LNCaP clone FGC (cell line): ENCODE measurements at regions not wholly inside any gene's neighbourhood (a gene's known extent, or its start where the extent isn't known, plus 50 kb on each side); places are given as distances from the start of the nearest gene placed in this dataset.

Experiments
- DNase-seq: peaks from one replicate; pipeline ENCODE4 v3.0.0-alpha.2; 2011; ENCODE audit warnings: low read depth
- H3K4me3 ChIP-seq: 2 replicates; pipeline ENCODE4 v1.5.1; 2011; ENCODE audit warnings: mild to moderate bottlenecking, low read depth, low read length, control low read depth
- TF ChIP-seq, protein P1 (sequence below): IDR thresholded peaks from 2 replicates; pipeline ENCODE4 v1.5.1; 2012; ENCODE audit warnings: mild to moderate bottlenecking; ENCODE audit not compliant: control insufficient read depth, insufficient read depth; ENCODE audit errors: extremely low read depth

- H3K4me3 ChIP-seq: no peak overlapping the region
- TF ChIP-seq, protein P1, sequence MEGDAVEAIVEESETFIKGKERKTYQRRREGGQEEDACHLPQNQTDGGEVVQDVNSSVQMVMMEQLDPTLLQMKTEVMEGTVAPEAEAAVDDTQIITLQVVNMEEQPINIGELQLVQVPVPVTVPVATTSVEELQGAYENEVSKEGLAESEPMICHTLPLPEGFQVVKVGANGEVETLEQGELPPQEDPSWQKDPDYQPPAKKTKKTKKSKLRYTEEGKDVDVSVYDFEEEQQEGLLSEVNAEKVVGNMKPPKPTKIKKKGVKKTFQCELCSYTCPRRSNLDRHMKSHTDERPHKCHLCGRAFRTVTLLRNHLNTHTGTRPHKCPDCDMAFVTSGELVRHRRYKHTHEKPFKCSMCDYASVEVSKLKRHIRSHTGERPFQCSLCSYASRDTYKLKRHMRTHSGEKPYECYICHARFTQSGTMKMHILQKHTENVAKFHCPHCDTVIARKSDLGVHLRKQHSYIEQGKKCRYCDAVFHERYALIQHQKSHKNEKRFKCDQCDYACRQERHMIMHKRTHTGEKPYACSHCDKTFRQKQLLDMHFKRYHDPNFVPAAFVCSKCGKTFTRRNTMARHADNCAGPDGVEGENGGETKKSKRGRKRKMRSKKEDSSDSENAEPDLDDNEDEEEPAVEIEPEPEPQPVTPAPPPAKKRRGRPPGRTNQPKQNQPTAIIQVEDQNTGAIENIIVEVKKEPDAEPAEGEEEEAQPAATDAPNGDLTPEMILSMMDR: no peak
- DNase-seq: no peak
Observed at GRCh38 chr10:78955206-78955605, 113.6 kb upstream of the ZMIZ1 start.

DNA sequence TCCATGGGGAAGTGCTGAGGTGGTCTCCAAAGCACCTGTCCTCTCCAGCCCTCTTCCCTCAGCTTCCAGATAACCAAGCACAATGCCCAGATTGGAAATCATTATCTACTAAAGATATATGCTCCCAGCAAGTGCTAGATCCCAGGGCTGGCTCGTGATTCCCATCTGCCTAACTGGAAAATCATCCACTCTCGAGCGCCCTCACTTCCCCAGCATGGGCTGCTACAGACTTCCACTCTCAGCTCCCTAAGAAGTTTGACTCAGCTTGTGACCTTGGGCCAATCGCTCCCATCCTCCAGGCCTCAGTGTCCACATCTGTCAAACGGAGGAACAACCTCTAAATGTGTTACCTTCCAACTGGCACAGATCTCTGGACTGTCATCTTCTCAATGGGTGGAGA is 112.4 kb upstream of the ZMIZ1 start:
- TF ChIP-seq, protein P1: no peak
- no peak overlapping the region for H3K4me3 ChIP-seq
- DNase-seq: no peak

- DNase-seq: no peak
- TF ChIP-seq, protein P1: no peak
- H3K4me3 ChIP-seq: no peak overlapping the region
Observed at GRCh38 chr10:78957471-78958039, 111.2 kb upstream of the ZMIZ1 start.

DNA sequence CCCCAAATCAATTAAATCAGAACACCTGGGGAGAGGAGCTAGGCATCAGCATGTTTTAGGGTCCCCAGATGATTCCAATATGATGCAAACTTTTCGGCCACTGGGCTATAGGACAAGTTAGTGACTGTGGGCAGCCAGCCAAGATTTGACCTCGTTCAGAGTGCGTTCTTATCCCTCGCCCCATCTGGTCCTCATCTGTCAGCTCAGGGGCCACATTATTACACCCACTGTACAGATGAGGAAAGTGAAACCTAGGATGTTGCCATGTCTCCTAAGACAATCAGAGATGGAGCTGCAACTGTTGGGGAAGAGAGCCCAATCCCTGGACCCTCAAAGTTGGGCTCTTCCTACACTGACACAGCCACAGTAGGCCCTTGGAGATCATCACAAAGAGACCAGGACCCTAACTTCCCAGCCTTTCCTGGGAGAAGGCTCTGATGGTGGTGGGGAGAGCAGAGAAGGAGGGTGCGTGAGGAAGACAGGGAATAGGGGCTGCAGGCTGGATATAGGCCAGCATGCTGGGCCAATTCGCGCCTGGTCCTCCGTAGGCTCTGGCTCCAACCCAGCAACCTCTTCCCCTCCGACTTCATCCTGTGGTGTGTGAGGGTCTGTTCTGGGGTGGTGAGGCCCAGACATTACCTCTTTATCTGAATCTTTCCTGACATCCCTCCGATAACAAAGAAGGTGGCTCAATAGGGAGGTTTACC is 109.4 kb upstream of the ZMIZ1 start:
- TF ChIP-seq, protein P1: no peak
- H3K4me3 ChIP-seq: no peak overlapping the region
- no peak for DNase-seq

DNA sequence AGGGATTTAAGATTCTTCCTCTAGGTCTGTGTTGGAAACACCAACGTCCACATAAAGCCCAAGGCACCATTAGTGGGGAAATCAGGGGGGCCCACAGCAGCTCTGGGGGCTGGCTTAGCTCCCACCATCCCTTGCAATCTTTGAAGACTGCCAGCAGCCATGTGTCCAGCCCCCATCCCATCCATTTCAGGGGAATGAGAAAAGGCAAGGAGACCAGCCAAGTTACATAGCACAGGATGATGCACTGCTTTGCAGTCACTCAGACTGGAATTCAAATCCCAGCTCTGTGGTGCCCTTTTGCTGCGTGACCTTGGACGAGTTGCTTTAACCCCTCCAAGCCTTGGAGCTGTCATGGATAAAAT is 108.9 kb upstream of the ZMIZ1 start:
- TF ChIP-seq, protein P1: no peak
- no peak for DNase-seq
- no peak overlapping the region for H3K4me3 ChIP-seq

- TF ChIP-seq, protein P1: no peak
- H3K4me3 ChIP-seq: no peak overlapping the region
- no peak for DNase-seq
Observed at GRCh38 chr10:78960316-78960800, 108.4 kb upstream of the ZMIZ1 start.

DNA sequence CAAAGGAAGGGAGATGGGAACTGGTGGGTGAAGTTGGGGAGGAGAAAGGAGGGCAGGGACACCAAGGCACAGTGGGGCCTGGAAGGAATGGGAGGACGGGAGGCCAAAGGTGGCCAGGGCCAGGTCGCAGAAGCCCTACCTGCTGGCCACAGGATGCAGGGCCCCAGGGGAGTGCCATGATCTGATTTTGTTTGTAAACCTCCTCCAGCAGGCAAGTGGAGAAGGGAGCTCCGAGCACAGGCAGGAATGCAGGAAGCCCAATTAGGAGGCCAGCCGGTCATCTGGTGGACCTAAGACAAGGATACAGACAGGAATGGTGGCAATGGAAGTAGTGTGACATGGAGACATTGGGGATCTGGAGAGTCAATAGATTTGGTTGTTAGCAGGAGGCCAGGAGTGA is 107.0 kb upstream of the ZMIZ1 start:
- H3K4me3 ChIP-seq: no peak overlapping the region
- DNase-seq: no peak
- TF ChIP-seq, protein P1: no peak
